ENCODE measurements at regions not wholly inside any gene's neighbourhood (a gene's known extent, or its start where the extent isn't known, plus 50 kb on each side); places are given as distances from the start of the nearest gene placed in this dataset.
A peak's percentile ranks its signal among the peaks of the same experiment; 100 is the strongest.

DNA sequence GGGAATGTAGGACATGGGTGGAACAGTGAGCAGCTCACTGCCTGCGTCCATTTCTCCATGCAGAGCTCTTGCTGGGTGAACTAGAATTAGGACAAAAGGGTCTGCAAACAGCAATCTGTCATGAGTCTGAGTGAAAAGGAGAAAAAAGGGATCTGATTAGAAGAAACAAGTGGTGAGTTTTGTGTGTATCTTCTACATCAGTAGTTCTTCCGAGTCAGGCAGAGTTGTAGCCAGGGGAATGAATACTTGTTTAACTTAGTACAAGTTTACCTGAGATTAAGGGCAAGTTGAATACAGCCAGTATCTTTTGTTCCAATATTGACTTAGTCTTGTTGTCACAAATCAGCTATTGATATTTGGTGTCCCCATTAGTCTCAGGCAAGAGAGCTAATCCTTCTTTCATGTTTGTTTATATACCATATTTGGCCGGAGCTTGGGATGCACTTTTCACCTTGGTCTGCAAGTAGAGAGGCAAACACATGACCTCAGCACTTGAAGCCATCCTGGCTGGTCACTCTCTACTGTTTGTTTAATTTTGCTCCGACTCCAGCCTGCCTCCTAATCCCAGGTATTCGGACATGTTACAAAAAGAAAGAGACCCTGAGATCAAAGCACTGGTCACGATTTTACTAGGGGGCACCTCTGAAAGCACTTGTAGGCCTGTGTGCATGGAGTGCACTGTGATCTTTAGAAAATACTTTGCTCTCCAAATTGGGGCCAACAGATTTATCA lies 211.0 kb upstream of the NT5C1B start (continued):
- TF ChIP-seq ZNF367 (CRISPR knock-in tag; IDR thresholded peaks at IDR 0.05; ENCODE audit: borderline replicate concordance) (no peak), TBL1XR1 (IDR thresholded peaks at IDR 0.05; ENCODE audit: borderline replicate concordance, low read length, partially characterized antibody) (peak; percentile 100), TSC22D2 (CRISPR knock-in tag; IDR thresholded peaks at IDR 0.05; ENCODE audit: borderline replicate concordance) (peak; percentile 92; the same call in 1 of the 2 replicates), RARG (CRISPR knock-in tag; IDR thresholded peaks at IDR 0.05; ENCODE audit: low read depth) (no peak), IKZF4 (CRISPR knock-in tag; IDR thresholded peaks at IDR 0.05; ENCODE audit: borderline replicate concordance, low read depth, not compliant biosample characterization) (peak; percentile 66), ZNF225 (CRISPR knock-in tag; IDR thresholded peaks at IDR 0.05) (no peak), ZBTB34 (CRISPR knock-in tag; IDR thresholded peaks at IDR 0.05) (peak; percentile 96), CBX1 (IDR thresholded peaks at IDR 0.05; ENCODE audit: low read depth) (no peak), CC2D1A (CRISPR knock-in tag; IDR thresholded peaks at IDR 0.05) (0 out of 2 replicates have a peak, but pooled peaks have one; percentile 58), MED8 (CRISPR knock-in tag; IDR thresholded peaks at IDR 0.05; ENCODE audit: insufficient replicate concordance) (no peak), EP300 (IDR thresholded peaks at IDR 0.05; ENCODE audit: low read depth in 2 of 2, low read length in 2 of 2) (peak; percentile 96 to 97), EP300 (CRISPR knock-in tag; IDR thresholded peaks at IDR 0.05; ENCODE audit: borderline replicate concordance) (peak; percentile 99), MTF1 (CRISPR knock-in tag; IDR thresholded peaks at IDR 0.05) (peak; percentile 71; the same call in 1 of the 2 replicates), CENPT (CRISPR knock-in tag; IDR thresholded peaks at IDR 0.05; ENCODE audit: low read depth) (no peak), KLF11 (CRISPR knock-in tag; IDR thresholded peaks at IDR 0.05) (0 out of 2 replicates have a peak, but pooled peaks have one; percentile 77), FIP1L1 (IDR thresholded peaks at IDR 0.05; ENCODE audit: borderline replicate concordance, insufficient read depth, low read depth, low read length) (no peak), GMEB1 (CRISPR knock-in tag; IDR thresholded peaks at IDR 0.05; ENCODE audit: borderline replicate concordance) (peak; percentile 53; the same call in 1 of the 2 replicates), ZNF234 (CRISPR knock-in tag; conservative IDR thresholded peaks at IDR 0.05) (no peak), KDM6A (CRISPR knock-in tag; IDR thresholded peaks at IDR 0.05; ENCODE audit: low read depth) (peak; percentile 80; the same call in 1 of the 2 replicates), KLF15 (CRISPR knock-in tag; IDR thresholded peaks at IDR 0.05; ENCODE audit: borderline replicate concordance) (no peak), ZNF562 (CRISPR knock-in tag; IDR thresholded peaks at IDR 0.05; ENCODE audit: borderline replicate concordance) (peak; percentile 75; the same call in 1 of the 2 replicates), PTBP1 (IDR thresholded peaks at IDR 0.05; ENCODE audit: low read depth, low read length, poor library complexity, severe bottlenecking) (no peak)
- TF ChIP-seq, protein P1, sequence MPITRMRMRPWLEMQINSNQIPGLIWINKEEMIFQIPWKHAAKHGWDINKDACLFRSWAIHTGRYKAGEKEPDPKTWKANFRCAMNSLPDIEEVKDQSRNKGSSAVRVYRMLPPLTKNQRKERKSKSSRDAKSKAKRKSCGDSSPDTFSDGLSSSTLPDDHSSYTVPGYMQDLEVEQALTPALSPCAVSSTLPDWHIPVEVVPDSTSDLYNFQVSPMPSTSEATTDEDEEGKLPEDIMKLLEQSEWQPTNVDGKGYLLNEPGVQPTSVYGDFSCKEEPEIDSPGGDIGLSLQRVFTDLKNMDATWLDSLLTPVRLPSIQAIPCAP (CRISPR knock-in tag; IDR thresholded peaks at IDR 0.05; ENCODE audit: low read depth) = no peak
